NCI-H345 treated with DMSO at 0.1 percent for 48 hours (cell line): ENCODE measurements at regions not wholly inside any gene's neighbourhood (a gene's known extent, or its start where the extent isn't known, plus 50 kb on each side); places are given as distances from the start of the nearest gene placed in this dataset.

Experiments used
- DNase-seq: peaks from one replicate; lab custom pipeline; 2025; ENCODE audit not compliant: unreplicated experiment; lab: John Stamatoyannopoulos, UW

DNA sequence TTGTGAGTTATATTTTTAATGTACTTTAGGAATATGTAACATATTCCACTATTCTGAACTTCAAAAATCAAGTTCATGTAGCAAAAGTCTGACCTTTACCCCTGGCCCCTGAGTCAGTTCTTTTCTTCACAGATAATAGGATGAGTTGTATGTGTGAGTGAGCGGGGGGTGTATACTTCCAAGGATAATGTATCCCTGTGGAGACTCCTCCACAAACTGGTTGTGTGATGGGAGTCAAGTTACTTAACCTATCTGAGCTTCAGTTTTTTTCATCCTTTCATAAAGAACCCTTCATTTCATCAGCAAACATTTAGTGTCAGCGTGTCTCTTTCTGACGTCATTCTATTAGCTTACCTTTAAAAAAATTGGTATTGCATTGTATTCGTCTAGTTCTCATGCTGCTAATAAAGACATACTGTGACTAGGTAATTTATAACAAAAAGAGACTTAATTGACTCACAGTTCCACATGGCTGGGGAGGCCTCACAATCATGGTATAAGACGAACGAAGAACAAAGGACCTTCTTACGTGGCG, 288.1 kb upstream of the GPC6 start:
- no peak for DNase-seq

DNA sequence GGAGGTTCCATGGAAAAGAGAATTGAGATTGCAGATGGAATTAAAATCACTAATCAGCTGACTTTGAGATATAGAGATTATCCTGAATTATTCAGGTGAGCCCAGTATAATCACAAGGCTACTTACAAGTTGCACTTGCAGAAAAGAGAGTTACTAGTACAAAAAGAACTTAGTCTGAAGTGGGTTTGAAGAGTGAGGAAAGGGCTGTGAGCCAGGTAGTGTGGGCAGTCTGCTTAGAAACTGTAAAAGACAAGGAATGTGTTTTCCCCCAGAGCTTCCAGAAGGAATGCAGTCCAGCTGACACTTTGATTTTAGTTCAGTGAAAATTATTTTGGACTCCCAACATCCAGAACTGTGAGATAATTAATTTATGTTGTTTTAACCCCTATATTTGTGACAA, 285.4 kb upstream of the GPC6 start:
- DNase-seq = no peak

DNA sequence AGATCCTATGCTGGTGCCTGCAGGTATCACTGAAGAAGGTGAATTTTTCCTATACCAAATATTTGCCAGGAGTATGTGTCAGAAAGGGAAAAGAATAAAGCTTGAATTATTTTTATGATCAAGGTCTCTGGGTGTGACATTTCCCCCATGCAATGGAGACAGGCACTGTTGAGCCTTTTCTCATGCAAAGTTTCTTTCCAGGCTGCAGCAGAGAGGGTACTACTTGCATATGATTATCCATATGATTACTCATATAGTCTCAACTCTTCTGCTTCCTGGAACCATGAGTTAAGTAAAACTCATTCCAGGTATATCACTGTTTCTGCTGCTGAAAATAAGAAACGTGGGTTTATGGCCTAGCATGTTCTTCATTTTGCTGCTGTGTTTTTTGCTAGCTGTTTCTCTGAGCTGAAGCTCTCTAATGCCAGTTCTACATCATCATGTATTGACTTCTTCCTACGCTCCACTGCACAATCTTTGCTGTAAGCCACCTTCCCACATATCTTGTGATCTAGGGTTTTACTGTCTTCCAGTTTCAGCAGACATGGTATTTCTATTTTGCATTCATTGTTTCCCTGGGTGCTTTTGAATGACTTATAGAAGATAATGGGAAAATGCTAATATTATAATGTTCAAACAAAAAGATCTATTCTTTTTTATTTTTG, 278.7 kb upstream of the GPC6 start:
- no peak for DNase-seq

DNA sequence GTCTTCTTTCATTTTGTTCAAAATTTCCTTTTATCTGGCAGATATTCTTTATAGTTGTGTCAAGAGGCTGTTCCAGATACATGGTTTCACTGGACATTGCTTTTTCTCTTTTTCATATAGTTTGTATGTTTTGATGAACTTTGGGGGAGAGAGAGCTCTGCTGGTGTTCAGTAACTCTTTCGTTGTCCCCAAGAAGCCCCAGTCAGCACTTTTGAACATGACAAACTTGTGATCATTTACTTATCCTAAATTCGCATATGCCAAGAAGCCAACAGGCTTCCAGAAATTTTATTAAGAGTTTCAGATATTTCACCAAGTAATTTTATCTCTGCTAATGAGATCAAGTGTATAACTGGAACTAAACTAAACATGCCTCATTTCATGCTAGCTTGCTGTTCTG, 275.8 kb upstream of the GPC6 start:
- no peak for DNase-seq

DNA sequence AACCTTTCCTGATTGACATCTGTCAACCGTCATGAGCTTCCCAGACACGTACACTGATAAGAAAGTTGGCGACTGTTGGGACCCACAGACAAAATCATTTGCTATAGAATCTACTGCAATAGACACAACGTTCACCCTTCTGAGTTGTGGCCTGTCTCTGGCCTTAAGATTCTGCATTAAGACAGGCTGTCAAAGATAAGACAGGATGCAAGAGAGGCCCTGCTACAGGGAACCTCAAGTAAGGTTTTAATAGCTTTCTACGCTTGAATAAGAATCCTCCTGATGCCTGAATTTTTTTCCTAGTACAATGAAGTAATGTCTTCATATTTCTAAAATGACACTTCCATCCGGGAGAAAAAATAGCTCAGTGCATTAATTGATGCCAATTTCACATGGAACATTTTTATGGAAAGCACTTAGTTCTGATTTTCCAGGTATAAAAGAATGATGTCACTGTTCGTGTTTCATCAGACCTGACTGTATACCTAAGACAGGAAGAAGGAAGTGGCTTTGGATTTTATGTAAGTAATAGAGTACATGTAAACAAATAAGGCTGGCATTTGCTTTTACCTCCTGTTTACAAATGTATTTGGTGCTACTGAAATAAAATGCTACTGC, 275.2 kb upstream of the GPC6 start:
- DNase-seq = no peak

DNA sequence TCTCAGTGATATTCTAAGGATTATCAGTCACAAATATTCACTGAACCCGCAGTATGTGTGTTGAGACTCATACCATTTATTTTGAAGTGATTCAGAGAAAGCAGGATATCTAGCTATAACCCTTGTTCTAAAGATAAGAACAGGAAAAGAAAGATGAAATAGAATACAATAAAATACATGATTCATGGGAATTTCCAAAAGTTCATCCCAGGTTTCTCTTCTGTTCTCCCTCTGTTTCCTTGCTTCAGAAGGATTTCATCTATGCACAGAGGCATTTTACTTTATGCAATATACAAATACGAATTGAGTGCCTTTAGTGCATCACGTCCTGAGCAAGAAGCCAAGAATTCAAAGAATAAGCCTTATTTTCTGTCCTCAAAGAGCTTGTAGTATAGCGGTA, 274.4 kb upstream of the GPC6 start:
- no peak for DNase-seq

DNA sequence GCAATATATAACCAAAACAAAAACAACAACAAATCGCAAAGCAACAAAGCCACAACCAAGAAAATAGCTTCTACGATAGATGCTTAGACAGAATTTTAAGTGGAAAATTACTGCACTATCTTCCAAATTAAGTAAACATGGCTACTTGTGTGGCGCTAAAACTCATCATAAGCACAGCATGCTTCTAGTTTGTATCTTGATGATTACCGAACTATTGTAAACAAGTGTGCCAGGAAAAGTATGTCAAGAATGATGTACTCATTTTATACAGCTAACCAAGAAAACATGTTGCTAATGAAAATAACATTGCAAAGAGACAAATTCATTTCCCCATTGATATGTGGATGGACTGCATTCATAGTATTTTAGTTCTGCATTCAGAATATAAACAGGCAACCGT, 271.9 kb upstream of the GPC6 start:
- no peak for DNase-seq

DNA sequence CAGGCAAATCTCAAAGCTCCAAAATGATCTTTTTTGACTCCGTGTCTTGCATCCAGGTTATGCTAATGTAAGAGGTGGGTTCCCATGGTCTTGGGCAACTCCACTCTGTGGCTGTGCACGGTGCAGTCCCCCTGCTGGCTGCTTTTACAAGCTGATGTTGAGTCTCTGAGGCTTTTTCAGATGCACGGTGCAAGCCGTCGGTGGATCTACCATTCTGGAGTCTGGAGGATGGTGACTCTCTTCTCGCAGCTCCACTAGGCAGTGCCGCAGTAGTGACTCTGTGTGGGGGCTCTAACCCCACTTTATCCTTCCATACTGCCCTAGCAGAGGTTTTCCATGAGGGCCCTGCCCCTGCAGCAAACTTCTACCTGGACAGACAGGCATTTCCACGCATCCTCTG, 266.8 kb upstream of the GPC6 start:
- DNase-seq = no peak

DNA sequence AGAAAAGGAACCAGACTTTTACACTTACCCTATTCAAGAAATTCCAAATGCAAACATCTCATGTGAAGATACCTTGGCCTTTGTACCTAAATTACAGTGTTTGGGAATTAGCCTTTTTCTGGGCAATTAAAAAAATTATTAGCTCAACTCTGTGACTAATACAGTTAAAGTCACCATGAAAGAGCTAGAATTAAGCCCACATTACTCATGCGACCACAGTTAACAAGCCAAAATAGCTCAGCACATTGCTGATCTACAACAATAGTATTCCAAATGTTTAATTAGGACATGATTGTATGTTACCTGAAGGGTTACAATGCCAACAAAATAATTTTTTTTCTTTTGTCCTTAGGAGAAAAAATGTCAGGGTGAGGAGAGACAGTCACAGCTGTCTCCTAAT, 263.6 kb upstream of the GPC6 start:
- DNase-seq = no peak

DNA sequence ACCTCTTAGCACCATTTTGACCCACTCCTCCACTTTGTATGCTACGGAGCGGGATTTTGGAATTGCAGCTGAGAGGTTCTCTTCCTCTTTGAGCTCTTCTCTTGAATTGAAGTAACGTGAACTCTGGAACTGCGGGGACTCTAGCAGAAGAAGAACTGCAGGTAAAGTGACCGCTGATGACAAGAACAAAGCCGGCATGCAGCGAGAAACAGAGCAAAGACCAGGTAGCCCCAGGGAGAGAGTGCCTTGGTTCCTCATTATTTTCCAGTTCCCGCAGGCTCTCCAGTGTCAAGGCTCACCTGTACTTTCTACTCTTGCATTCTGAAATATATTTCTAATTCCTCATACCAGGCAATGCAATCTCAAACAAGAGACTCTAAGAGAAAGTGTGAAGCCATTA, 260.3 kb upstream of the GPC6 start:
- DNase-seq = no peak

DNA sequence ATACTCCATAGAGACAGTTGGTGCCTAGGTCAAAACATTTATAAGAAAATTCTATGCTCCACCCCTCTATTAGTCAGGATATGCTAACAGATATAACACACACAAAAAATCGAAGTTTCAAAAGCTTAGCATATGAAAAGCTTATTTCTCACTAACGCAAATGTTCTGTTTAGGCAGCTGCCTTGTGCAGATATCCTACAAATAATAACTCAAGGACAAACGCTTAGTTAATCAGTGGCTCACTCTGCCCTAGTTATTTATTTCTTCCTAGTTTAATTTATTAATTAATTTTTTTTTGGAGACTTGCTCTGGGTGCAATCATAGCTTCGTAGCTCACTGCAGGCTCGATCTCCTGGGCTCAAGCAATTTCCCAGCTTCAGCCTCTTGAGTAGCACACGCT, 259.7 kb upstream of the GPC6 start:
- no peak for DNase-seq

DNA sequence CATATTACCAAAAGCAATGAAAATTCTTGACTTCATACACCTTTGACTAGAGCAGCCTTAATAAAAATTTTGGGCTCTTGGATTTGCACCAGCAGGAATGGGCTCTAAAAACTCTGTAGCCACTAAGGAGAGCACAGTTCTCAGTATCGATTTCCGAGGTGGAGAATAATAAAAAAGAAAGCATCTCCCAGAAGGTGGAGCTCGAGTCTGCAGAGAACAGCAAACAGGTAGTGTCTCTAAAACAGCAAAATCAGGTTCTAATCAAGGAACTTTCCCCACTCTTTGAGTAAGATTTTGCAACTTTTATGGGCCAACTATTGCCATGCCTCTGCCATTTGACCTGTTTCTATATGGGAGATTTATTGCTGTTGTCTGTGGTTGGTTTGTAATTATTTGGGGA, 258.7 kb upstream of the GPC6 start:
- no peak for DNase-seq

DNA sequence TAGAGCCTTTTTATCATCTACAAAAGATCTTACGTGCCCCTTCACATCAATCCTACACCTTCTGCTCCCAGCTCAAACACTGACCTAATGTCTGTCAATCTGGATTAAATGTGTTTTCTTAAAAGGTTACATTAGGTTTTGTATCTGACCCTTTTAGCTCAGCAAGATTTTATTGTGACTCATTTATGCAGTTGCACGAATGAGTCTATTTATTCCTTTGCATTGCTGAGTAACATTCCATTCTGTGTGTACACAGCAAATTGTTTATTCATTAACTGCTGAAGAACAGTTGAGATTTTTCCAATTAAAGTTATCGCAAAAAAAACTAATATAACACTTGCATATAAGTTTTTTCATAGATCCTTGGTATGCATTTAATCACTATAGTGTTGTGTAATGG, 253.9 kb upstream of the GPC6 start:
- DNase-seq = no peak

DNA sequence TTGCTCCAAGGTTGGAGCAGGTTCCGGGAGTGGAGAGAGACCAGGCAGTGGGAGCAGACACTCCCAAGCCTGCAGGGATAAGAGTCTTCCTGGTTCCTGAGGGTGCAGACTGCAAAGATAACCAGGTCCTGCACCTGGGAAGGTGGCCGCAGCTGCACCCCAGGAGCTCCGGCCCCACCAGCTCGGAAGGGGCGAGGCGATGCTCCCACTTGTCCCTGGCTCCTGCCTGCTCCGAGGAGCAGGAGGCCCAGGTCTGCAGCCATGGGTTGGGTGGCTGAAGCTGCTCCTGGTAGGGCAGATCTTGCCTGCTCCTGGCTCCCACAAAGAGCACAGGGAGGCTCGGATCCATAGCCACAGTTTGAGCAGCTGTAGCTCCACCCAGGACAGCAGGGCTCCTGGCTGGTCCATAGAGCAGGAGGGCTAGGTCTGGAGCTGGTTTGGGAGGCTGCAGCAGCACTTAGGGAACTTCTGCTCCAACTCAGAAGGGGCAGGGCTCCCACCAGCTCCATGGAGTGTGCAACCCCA, 251.6 kb upstream of the GPC6 start:
- DNase-seq = no peak

DNA sequence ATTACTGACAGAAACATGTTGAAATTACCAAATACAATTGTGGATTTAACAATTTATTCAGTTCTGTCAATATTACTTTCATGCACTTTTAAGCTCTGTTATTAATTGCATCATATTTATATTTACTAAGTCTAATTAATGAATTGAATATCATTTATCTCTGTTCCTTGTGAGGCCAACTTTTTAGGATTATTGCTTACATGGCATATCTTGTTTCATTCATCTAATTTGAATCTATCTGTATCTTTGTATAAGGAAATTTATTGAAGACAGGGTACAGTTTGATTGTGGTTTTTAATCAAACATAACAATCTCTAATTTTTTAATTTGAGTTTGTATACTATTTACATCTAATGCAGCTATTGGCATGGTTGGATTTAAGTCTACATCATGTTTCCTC, 249.9 kb upstream of the GPC6 start:
- DNase-seq = no peak

DNA sequence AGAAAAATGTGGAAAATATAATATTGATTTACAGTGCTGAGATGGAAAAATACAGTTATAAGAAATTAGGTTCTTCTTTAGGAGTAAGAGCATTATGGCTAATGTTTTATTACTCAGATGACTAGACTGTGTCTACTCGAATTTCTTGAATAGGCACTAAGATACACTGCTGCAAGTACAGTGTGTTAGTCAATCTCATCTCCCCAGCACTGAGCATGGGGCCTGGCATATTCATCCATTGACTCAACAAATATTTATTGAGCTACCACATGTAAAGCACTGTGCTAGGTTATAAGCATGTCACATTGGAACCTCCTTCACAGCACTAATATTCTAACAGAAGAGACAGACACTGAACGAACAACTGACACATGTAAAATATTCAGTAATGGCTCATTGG, 242.5 kb upstream of the GPC6 start:
- no peak for DNase-seq

DNA sequence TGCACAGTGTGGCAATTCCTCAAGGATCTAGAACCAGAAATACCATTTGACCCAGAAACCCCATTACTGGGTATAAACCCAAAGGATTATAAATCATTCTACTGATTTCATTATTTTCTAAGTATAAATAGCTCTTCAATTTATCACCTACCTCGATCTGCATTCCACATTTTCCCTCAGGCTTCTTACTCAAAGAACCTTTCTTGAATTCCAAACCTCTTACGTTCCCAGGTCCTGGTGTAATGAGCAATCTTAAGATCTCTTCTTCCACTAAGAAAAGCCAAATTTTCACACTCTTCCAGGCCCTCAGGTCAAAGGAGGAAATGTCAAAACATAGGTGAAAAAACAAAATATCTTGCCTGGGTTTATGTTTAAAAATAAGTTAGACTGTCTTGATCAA, 237.3 kb upstream of the GPC6 start:
- DNase-seq = no peak

DNA sequence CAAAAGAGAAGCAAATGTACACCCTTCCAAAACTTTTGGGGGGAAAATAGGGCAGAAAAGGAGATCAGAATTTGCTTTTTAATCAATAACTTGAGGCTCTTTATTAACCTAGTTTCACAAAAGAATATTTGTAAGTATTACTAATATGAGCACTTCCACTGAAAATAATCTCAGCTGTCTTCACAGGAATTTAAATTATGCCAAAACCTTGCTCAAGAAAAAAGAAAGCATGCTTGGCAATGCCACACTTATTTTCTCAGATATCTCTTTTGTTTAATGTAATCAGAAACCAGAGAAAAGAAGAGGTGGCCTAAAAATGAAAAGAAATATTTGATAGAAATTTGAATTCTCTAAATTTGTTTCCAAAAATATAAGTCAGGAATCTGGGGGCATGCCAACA, 234.9 kb upstream of the GPC6 start:
- DNase-seq = no peak

DNA sequence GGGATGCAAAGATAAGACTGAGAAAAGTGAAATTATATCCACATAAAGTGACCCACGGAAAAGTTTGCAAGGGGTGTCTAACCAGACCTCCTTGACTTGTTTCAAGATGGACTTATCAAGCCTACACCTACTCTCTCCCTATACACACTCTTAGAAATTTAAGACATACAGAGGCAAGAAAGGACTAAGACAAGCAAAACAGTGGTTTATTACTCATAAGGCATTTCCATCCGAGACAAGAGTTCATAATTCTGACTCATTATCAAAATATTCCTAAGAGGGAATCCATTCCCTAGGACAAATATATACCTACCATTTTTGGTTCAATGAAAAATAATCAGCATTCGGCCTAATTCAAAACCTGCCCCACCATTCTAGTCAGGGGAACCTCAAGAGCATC, 232.6 kb upstream of the GPC6 start:
- DNase-seq = no peak

DNA sequence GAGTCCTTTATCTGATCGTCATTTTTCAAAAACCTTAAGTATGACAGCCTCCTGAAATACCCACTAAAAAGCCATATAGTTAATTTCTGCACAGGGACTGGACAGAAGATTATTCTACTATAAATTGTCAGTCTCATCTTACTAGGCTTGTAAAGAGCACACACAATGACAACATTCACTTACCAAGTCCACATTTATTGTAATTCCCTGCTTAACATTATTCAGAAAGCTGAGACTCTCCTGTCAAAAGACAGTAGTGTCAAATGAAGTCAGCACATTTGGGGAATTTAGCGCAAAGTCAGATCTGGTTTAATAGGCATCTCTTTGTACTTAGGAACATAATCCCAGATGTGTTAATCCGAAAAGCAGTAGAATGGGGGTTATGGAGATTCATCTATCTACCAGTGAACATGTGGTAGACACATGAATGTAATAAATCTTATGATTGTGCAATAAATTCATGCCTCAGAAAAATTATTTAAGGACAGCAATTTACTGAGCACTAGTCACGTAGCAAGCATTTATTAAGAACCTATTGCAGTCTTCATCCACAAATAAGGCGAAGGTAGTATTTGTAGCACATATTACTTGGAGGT, 224.6 kb upstream of the GPC6 start:
- DNase-seq = no peak

DNA sequence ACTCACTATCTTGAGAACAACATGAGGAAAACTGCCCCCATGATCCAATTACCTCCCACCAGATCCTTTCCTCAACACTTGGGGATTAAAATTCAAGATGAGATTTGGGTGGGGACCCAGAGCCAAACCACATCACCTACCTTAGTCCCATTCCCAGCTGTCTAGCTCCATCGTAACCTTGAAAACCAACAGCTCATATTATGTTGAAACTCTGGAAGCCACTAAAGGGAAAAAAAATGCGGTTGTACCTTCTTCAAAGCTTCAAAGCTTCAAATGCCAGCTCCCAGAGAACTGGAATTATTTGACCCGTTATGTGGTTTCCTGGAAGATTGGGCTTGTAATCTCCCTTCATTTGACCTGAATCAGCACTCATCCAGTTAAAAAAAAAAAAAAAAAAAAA, 223.1 kb upstream of the GPC6 start:
- no peak for DNase-seq

DNA sequence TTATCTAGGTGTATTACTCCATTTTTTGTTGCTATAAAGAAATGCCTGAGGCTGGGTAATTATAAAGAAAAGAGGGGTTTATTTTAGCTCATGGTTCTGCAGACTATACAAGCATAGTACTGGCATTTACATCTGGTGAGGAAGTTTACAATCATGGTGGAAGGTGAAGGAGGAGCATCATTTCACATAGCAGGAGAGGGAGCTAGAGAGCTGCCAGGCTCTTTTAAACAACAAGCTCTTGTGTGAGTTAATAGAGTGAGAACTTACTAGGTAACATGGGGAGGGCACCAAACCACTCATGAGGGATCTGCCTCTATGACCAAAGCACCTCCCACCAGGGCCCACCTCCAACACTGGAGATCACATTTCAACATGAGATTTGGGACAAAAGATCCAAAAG, 221.7 kb upstream of the GPC6 start:
- DNase-seq = no peak
